ENCODE measurements at regions not wholly inside any gene's neighbourhood (a gene's known extent, or its start where the extent isn't known, plus 50 kb on each side); places are given as distances from the start of the nearest gene placed in this dataset.
"Not testable (repeated sequence)": the region's sequence is repeated elsewhere in the genome, so short reads cannot be mapped to it uniquely, and the experiment has no call there.

DNA sequence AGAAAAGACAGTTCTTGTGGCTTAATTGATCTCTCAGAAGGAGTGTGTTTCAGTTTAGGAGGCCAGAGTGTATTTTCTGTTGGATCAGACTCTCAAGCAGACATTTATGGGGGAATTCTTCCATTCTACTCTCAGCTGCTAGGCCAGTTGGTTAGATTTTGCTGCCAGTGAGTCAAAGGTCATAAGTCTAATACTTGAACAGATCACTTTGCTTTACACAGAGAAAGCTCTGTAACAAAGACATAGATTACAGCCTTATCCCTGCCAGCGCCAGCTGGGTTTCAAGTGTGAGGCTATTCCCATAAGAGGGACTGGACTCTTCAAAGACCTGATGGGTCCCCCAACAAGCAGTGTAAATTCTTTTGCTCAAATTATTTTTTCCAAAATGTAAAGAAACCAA is 145.6 kb upstream of the SEMA3C start:
- Histone ChIP-seq H2AFZ (ENCODE audit: low read length) (peak overlapping the region; percentile 36), H3K4me3 (replicated peaks in 1 of 4; ENCODE audit: control extremely low read depth in 1 of 4, insufficient read depth in 1 of 4, low read depth in 3 of 4, low read length in 4 of 4) (no peak overlapping the region), H3K4me2 (ENCODE audit: extremely low read depth, insufficient read depth, low read length) (no peak overlapping the region), H4K20me1 (ENCODE audit: control insufficient read depth, extremely low read depth, insufficient read depth, low read length) (no peaks in the 10 kb centered on the region), H3K4me1 (ENCODE audit: control insufficient read depth, extremely low read depth, insufficient read depth, low read length) (no peaks in the 10 kb centered on the region), H3K79me2 (ENCODE audit: control insufficient read depth, insufficient read depth, low read length) (no peaks in the 10 kb centered on the region), H3K9ac (ENCODE audit: insufficient read depth, low read length) (no peak overlapping the region), H3K36me3 (ENCODE audit: control insufficient read depth, insufficient read depth, low read length) (no peaks in the 10 kb centered on the region), H3K27me3 (ENCODE audit: control insufficient read depth, insufficient read depth, low read length) (no peaks in the 10 kb centered on the region), H3K27ac (ENCODE audit: insufficient read depth, low read length) (no peak overlapping the region), H3K9me3 (ENCODE audit: control insufficient read depth, insufficient read depth, low read depth, low read length) (no peaks in the 10 kb centered on the region)
- no peak for TF ChIP-seq EZH2 (IDR thresholded peaks at IDR 0.05; ENCODE audit: low read length, missing control alignments)
- TF ChIP-seq CTCF (conservative IDR thresholded peaks at IDR 0.05 in 1 of 2, IDR thresholded peaks at IDR 0.05 in 1 of 2; ENCODE audit: low read depth in 1 of 2, low read length in 2 of 2) = no peak
- peak; percentile 19 to 47 for DNase-seq (ENCODE audit: low read depth in 2 of 2)

DNA sequence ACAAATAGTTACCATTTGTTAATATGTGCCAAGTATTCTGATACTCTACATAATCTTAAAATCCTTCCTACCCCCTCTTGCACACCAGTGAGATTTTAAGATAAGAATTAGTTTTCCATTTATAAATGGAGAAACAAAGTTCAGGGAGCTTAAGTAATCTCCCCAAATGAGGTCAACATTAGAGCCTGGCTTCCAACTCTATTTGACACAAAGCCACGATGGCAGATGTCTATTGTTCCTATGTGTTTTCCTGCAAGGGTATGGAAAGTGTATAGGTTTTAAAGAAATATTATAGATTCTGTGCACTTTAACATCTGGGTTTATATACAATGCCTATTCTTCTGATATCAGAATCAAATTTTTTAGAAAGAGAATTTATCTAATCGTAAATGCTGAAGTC is 143.9 kb upstream of the SEMA3C start:
- H2AFZ ChIP-seq (ENCODE audit: low read length) = no peak overlapping the region

DNA sequence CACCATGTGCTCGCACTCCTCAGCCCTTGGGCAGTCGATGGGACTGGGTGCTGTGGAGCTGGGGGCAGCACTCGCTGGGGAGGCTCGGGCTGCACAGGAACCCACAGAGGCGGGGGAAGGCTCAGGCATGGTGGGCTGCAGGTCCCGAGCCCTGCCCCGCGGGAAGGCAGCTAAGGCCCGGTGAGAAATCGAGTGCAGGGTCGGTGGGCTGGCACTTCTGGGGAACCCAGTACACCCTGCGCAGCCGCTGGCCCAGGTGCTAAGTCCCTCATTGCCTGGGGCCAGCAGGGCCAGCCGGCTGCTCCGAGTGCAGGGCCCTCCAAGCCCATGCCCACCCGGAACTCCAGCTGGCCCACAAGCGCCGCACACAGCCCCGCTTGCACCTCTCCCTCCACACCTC is 138.6 kb upstream of the SEMA3C start:
- not testable (repeated sequence) for H3K9me3 ChIP-seq (ENCODE audit: control insufficient read depth, insufficient read depth, low read depth, low read length); DNase-seq (ENCODE audit: low read depth in 2 of 2); H4K20me1 ChIP-seq (ENCODE audit: control insufficient read depth, extremely low read depth, insufficient read depth, low read length); H3K4me3 ChIP-seq (replicated peaks in 1 of 4; ENCODE audit: control extremely low read depth in 1 of 4, insufficient read depth in 1 of 4, low read depth in 3 of 4, low read length in 4 of 4); H3K79me2 ChIP-seq (ENCODE audit: control insufficient read depth, insufficient read depth, low read length); H2AFZ ChIP-seq (ENCODE audit: low read length); H3K4me1 ChIP-seq (ENCODE audit: control insufficient read depth, extremely low read depth, insufficient read depth, low read length); H3K36me3 ChIP-seq (ENCODE audit: control insufficient read depth, insufficient read depth, low read length); H3K4me2 ChIP-seq (ENCODE audit: extremely low read depth, insufficient read depth, low read length); H3K27ac ChIP-seq (ENCODE audit: insufficient read depth, low read length); H3K9ac ChIP-seq (ENCODE audit: insufficient read depth, low read length); H3K27me3 ChIP-seq (ENCODE audit: control insufficient read depth, insufficient read depth, low read length)

More for the DNA sequence above, 143.9 kb upstream of the SEMA3C start:
- TF ChIP-seq CTCF (conservative IDR thresholded peaks at IDR 0.05 in 1 of 2, IDR thresholded peaks at IDR 0.05 in 1 of 2; ENCODE audit: low read depth in 1 of 2, low read length in 2 of 2) (no peak), EZH2 (IDR thresholded peaks at IDR 0.05; ENCODE audit: low read length, missing control alignments) (no peak)
- Histone ChIP-seq H4K20me1 (ENCODE audit: control insufficient read depth, extremely low read depth, insufficient read depth, low read length) (no peaks in the 10 kb centered on the region), H3K36me3 (ENCODE audit: control insufficient read depth, insufficient read depth, low read length) (no peaks in the 10 kb centered on the region), H3K4me3 (replicated peaks in 1 of 4; ENCODE audit: control extremely low read depth in 1 of 4, insufficient read depth in 1 of 4, low read depth in 3 of 4, low read length in 4 of 4) (no peak overlapping the region), H3K4me1 (ENCODE audit: control insufficient read depth, extremely low read depth, insufficient read depth, low read length) (no peaks in the 10 kb centered on the region), H3K79me2 (ENCODE audit: control insufficient read depth, insufficient read depth, low read length) (no peaks in the 10 kb centered on the region), H3K27me3 (ENCODE audit: control insufficient read depth, insufficient read depth, low read length) (no peaks in the 10 kb centered on the region), H3K9me3 (ENCODE audit: control insufficient read depth, insufficient read depth, low read depth, low read length) (no peaks in the 10 kb centered on the region), H3K27ac (ENCODE audit: insufficient read depth, low read length) (no peak overlapping the region), H3K4me2 (ENCODE audit: extremely low read depth, insufficient read depth, low read length) (no peak overlapping the region), H3K9ac (ENCODE audit: insufficient read depth, low read length) (no peak overlapping the region)
- DNase-seq (ENCODE audit: low read depth in 2 of 2) = no peak

Measured in fibroblast of lung (primary cell).